HG02970 (cell line): ENCODE measurements at regions not wholly inside any gene's neighbourhood (a gene's known extent, or its start where the extent isn't known, plus 50 kb on each side); places are given as distances from the start of the nearest gene placed in this dataset.

Experiments used
- ATAC-seq: cut with Tn5 transposase; IDR thresholded peaks from one replicate; pipeline ENCODE4 v1.9.1; 2021; ENCODE audit warnings: mild to moderate bottlenecking, moderate library complexity, moderate number of reproducible peaks; ENCODE audit not compliant: unreplicated experiment, low FRiP score

DNA sequence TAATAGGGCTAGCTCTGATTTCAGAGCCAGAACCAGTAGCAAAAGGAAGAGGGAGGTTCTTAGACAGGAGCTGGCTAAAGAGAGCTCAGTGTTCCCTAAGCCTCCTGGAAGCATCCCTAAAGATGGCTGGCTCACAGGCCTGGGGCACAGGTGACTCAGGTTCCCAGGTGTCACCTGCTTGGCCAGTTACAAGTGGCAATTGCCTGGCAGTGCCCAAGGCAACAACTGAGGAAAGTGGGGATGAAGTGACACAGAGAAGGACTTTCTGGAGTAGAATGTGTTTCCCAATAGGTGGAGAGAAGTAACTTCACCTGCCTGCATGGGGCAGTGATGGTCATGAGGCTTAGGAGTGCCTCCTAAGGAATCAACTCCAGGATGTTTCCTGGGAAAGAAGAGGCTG lies 66.5 kb upstream of the EEPD1 start:
- no peak for ATAC-seq

DNA sequence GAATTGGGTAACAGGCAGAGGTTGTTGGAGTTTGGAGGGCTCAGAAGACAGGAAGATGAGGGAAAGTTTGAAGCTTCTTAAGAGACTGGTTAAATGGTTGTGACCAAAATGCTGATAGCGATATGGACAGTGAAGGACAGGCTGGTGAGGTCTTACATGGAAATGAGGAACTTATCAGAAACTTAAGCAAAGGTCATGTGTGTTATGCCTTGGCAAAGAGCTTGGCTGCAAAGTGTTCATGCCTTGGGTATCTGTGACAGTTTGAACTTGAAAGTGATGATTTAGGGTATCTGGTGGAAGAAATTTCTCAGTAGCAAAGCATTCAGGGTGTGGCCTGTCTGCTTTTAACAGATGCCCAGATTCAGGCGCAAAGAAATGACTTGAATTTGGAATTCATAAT lies 64.5 kb upstream of the EEPD1 start:
- no peak for ATAC-seq

DNA sequence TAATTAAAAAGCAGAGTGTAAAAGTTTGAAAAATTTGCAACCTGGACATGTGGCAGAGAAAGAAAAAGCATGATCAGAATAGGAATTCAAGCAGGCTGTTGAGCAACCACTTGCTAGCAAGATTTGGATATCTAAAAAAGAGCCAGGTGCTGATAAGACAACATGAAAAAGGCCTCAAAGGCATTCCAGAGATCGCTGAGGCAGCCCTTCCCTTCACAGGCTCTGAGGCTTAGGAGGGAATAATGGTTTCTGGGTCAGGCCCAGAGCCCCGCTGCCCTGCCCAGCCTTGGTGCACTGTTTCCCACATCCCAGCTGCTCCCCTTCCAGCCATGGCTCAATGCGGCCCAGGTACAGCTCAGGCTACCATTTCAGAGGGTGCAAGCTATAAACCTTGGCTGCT lies 64.1 kb upstream of the EEPD1 start:
- ATAC-seq, result no peak

DNA sequence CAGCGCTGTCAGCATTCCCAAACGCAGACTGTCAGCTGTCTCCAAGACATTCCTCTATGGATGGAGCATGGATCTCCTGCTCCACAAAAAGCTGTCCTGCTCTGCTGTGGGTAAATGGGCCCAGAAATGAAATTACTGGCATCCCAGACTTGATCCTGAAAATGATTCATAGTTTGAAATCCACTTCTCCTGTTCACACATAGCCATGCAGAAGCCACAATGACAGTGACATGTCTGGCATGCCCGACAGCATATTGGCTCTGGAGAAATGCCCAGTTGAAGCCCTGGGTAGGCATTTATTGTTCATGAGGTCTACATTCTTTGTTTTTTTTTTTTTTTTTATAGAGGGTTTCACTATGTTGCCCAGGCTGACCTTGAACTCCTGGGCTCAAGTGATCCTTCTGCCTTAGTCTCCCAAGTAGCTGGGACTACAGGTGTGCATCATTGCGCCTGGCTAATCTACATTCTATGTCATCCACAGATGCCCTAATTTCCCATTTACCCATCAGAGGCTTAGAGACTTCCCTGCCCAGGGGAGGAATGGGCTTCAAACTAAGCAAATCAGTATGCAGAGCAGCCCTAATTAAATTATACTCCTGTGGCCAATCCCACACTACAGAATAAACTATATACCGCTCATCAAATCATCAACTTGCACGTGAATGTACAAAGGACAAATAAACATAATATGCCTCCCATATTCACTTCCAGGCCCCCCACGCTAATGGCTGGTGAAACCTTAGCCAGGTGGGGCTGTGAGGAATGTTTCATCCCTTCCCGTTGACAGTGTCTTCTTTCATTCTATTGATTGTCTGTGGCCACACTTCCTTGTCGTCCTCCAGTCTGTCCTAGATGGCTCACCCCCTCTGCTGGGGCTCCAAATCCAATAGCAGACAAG lies 61.8 kb upstream of the EEPD1 start:
- no peak for ATAC-seq

DNA sequence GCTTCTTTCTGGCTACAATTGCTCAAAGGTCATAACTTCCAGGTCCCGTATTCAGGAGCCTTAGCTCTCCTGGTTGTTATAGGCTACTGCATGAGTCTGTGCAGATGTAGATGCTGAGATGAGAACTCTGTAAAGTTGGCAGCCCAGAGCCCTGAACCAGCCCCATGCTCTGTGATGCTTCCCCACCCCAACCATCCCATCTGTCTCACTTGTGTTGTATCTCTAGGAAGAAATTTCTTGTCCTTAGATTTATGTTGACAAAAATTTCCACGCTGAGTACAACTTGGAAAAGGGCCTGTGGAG lies 61.2 kb upstream of the EEPD1 start:
- ATAC-seq, result no peak

- ATAC-seq, result no peak
These were observed 60.8 kb upstream of the EEPD1 start for GRCh38 chr7:36092221-36092771.

GRCh38 chr7:36096460-36097095 lies 56.5 kb upstream of the EEPD1 start:
- no peak for ATAC-seq

GRCh38 chr7:36098096-36098495 lies 55.0 kb upstream of the EEPD1 start:
- no peak for ATAC-seq

DNA sequence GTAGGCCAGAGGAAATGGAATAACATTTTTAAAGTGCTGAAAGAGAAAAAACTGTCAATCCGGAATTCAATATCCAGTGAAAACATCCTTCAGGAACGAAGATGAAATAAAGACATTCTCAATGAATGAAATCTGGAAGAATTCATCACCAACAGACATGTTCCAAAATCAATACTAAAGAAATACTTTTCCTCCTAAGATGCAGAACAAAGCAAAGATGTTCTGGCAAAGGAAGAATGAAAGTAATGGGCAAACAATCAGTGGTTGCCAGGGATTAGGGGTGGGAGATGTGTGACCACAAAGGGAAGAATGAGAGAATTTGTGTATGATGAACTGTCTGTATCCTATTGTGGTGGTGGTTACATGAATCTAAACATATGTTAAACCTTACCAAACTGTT lies 52.8 kb upstream of the EEPD1 start:
- ATAC-seq, result no peak

DNA sequence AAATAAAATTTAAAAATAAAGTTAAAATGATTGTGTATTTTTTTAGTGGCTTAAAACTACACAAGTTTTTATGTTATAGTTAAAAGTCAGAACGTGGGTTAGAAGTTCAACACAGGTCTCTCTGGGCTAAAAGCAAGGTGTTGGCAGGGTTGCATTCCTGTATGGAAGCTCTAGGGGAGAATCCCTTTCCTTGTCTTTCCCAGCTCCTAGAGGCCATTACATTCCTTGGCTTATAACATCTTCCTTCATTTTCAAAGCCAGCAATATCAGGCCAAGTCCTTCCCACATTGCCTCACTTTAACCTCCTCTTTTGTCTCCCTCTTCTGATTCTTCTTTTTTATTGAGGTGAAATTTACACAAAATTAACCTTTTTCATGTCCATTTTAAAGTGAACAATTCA lies 52.4 kb upstream of the EEPD1 start:
- ATAC-seq, result no peak
